Caco-2 (cell line): ENCODE measurements at regions not wholly inside any gene's neighbourhood (a gene's known extent, or its start where the extent isn't known, plus 50 kb on each side); places are given as distances from the start of the nearest gene placed in this dataset.

Source experiments
- BruUV-seq: library from RNA; stranded (reverse); fragments of 400-500 nt; replicated peaks from 2 replicates; lab custom pipeline; 2021; lab: Mats Ljungman, UMichigan
- CTCF ChIA-PET: fragments of 300-600 bp; sonication (Branson Sonifier 250); formaldehyde crosslinking; loops from one replicate; lab custom pipeline; 2022; ENCODE audit warnings: antibody characterized with exemption; lab: Charles Lee
- POLR2A ChIA-PET: fragments of 300-600 bp; sonication (Branson Sonifier 250); formaldehyde crosslinking; loops from one replicate; lab custom pipeline; 2022; ENCODE audit warnings: antibody characterized with exemption; lab: Charles Lee
- DNase-seq, 2 experiments: peaks; one replicate each; pipeline versions ENCODE4 v3.0.0 to v3.0.0-alpha.2; 2020 to 2022
- H3K27me3 ChIP-seq: replicated peaks from 2 replicates; pipeline ENCODE4 v1.6.0; 2011; ENCODE audit warnings: low read length; ENCODE audit not compliant: control insufficient read depth, insufficient read depth
- H3K36me3 ChIP-seq: 2 replicates; pipeline ENCODE4 v1.5.1; 2011; ENCODE audit warnings: low read length; ENCODE audit not compliant: control insufficient read depth, insufficient read depth
- H3K4me1 ChIP-seq: fragments of 250-450 bp; sonication (Bioruptor Pico); 2 replicates; pipeline ENCODE4 v1.5.1; 2020; ENCODE audit warnings: mild to moderate bottlenecking
- H3K4me3 ChIP-seq: 2 replicates; pipeline ENCODE4 v1.5.1; 2011; ENCODE audit warnings: low read depth, mild to moderate bottlenecking, control low read depth, low read length
- H3K9me3 ChIP-seq: fragments of 250-450 bp; sonication (Bioruptor Pico); 2 replicates; pipeline ENCODE4 v1.5.1; 2020; ENCODE audit warnings: mild to moderate bottlenecking, moderate library complexity
- H3K27ac Mint-ChIP-seq: one replicate; pipeline ENCODE4 v1.8.0; 2022; ENCODE audit warnings: mixed read lengths; ENCODE audit not compliant: unreplicated experiment
- H3K27me3 Mint-ChIP-seq: one replicate; pipeline ENCODE4 v1.8.0; 2022; ENCODE audit warnings: mixed read lengths; ENCODE audit not compliant: insufficient read depth, unreplicated experiment
- H3K36me3 Mint-ChIP-seq: one replicate; pipeline ENCODE4 v1.8.0; 2022; ENCODE audit warnings: mild to moderate bottlenecking, mixed read lengths; ENCODE audit not compliant: insufficient read depth, unreplicated experiment
- H3K4me1 Mint-ChIP-seq: one replicate; pipeline ENCODE4 v1.8.0; 2022; ENCODE audit warnings: low read depth, mixed read lengths; ENCODE audit not compliant: unreplicated experiment
- H3K4me3 Mint-ChIP-seq: one replicate; pipeline ENCODE4 v1.8.0; 2022; ENCODE audit warnings: mild to moderate bottlenecking, moderate library complexity, mixed read lengths; ENCODE audit not compliant: unreplicated experiment
- H3K9me3 Mint-ChIP-seq: one replicate; pipeline ENCODE4 v1.8.0; 2022; ENCODE audit warnings: mixed read lengths; ENCODE audit not compliant: unreplicated experiment
- CTCF ChIP-seq, 2 experiments: fragments of 200-600 bp in 1 of 2; IDR thresholded peaks; 1 replicate in 1 of 2; 2 replicates in 1 of 2; pipeline versions ENCODE4 v1.5.1 to v1.8.0; 2011 to 2022; ENCODE audit warnings: antibody characterized with exemption in 1 of 2, control low read depth in 1 of 2, inconsistent platforms in 1 of 2, low read depth in 1 of 2, low read length in 1 of 2, mild to moderate bottlenecking in 1 of 2, moderate library complexity in 1 of 2; ENCODE audit not compliant: insufficient read depth in 1 of 2, severe bottlenecking in 1 of 2, unreplicated experiment in 1 of 2
- intact Hi-C: fragments of 100-400 bp; cut with micrococcal nuclease; formaldehyde crosslinking; loops from one replicate; pipeline ENCODE4 v1.10.0; 2022; ENCODE audit not compliant: unreplicated experiment

DNA sequence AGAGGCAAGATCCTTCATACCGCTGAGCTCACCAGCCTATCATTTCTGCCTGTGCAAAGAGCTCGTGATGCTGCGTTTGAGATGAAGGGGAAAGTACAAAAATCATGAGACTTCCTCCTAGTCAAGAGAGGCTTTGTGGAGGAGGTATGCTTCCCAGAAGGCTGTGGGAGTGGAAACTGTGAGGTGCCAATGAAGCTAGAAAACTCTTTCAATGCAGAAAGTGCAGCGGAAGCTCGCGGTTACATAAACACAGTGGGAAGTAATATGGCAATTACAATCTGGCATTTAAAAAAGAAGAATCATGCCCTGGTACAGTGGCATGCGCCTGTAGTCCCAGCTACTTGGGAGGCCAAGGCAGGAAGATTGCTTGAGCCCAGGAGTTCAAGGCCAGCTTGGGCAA, 134.8 kb downstream of the EHF start:
- intact Hi-C loops = no loop called here

GRCh38 chr11:34754171-34754823, 133.4 kb downstream of the EHF start:
- H3K4me1 Mint-ChIP-seq = peaks cover 7% of the 10 kb centered on the region
- BruUV-seq = no TSS peak
- no peaks in the 10 kb centered on the region for H3K4me1 ChIP-seq
- H3K4me3 Mint-ChIP-seq = no peak overlapping the region
- ChIA-PET POLR2A (no interaction called here), CTCF (interaction anchor here (0.6 kb wide), 1 partner anchor 10 kb away, joined by 3 read pairs; no protein-coding TSS in a partner anchor)
- no peaks in the 10 kb centered on the region for H3K9me3 Mint-ChIP-seq
- H3K9me3 ChIP-seq = no peaks in the 10 kb centered on the region
- H3K27me3 Mint-ChIP-seq = no peaks in the 10 kb centered on the region
- H3K36me3 ChIP-seq = no peaks in the 10 kb centered on the region
- H3K27ac Mint-ChIP-seq = no peak overlapping the region
- peaks cover 2% of the 10 kb centered on the region; the same call in 1 of the 2 replicates for H3K27me3 ChIP-seq
- no peaks in the 10 kb centered on the region for H3K36me3 Mint-ChIP-seq
- DNase-seq = no peak
- TF ChIP-seq CTCF (IDR thresholded peaks at IDR 0.05; ENCODE audit: insufficient read depth in 1 of 2, low read depth in 1 of 2, low read length in 1 of 2, severe bottlenecking in 1 of 2, unreplicated experiment in 1 of 2) = no peak
- intact Hi-C loops = no loop called here
- no peak overlapping the region for H3K4me3 ChIP-seq

More for the DNA sequence above, 134.8 kb downstream of the EHF start:
- peaks cover 7% of the 10 kb centered on the region for H3K4me1 Mint-ChIP-seq
- H3K27ac Mint-ChIP-seq = no peak overlapping the region
- ChIA-PET CTCF (no interaction called here), POLR2A (no interaction called here)
- no peak for DNase-seq
- no peaks in the 10 kb centered on the region for H3K9me3 Mint-ChIP-seq
- Histone ChIP-seq H3K9me3 (no peaks in the 10 kb centered on the region), H3K4me1 (no peaks in the 10 kb centered on the region), H3K27me3 (peaks cover 2% of the 10 kb centered on the region; the same call in 1 of the 2 replicates), H3K4me3 (no peak overlapping the region), H3K36me3 (no peaks in the 10 kb centered on the region)
- no TSS peak for BruUV-seq
- no peaks in the 10 kb centered on the region for H3K27me3 Mint-ChIP-seq
- TF ChIP-seq CTCF (IDR thresholded peaks at IDR 0.05; ENCODE audit: insufficient read depth in 1 of 2, low read depth in 1 of 2, low read length in 1 of 2, severe bottlenecking in 1 of 2, unreplicated experiment in 1 of 2) = no peak
- no peaks in the 10 kb centered on the region for H3K36me3 Mint-ChIP-seq
- no peak overlapping the region for H3K4me3 Mint-ChIP-seq

GRCh38 chr11:34750692-34751405, 130.0 kb downstream of the EHF start:
- BruUV-seq = no TSS peak
- Mint-ChIP-seq H3K36me3 (no peaks in the 10 kb centered on the region), H3K4me1 (peaks cover 6% of the 10 kb centered on the region), H3K27ac (no peak overlapping the region), H3K9me3 (peaks cover 10% of the 10 kb centered on the region), H3K27me3 (no peaks in the 10 kb centered on the region), H3K4me3 (no peak overlapping the region)
- CTCF ChIA-PET = no interaction called here
- no peaks in the 10 kb centered on the region; the same call in 1 of the 2 replicates for H3K36me3 ChIP-seq
- intact Hi-C loops = no loop called here
- H3K9me3 ChIP-seq = no peaks in the 10 kb centered on the region
- TF ChIP-seq CTCF (IDR thresholded peaks at IDR 0.05; ENCODE audit: insufficient read depth in 1 of 2, low read depth in 1 of 2, low read length in 1 of 2, severe bottlenecking in 1 of 2, unreplicated experiment in 1 of 2) = no peak
- POLR2A ChIA-PET = no interaction called here
- no peak overlapping the region for H3K4me3 ChIP-seq
- H3K27me3 ChIP-seq = peaks cover 2% of the 10 kb centered on the region; the same call in 1 of the 2 replicates
- DNase-seq = no peak
- H3K4me1 ChIP-seq = no peaks in the 10 kb centered on the region
